Right atrium auricular region (tissue), 2 donors: ENCODE measurements at regions not wholly inside any gene's neighbourhood (a gene's known extent, or its start where the extent isn't known, plus 50 kb on each side); places are given as distances from the start of the nearest gene placed in this dataset.

Experiments
- DNase-seq: peaks from one replicate; pipeline ENCODE4 v3.0.0-alpha.2; 2019; ENCODE audit warnings: low spot score
- H3K27ac ChIP-seq, 2 donors: fragments of 200-600 bp; sonication (generic); 1 replicate in 1 of 2; 2 replicates in 1 of 2; pipeline ENCODE4 v1.5.1; 2016 to 2019
- H3K27me3 ChIP-seq, 2 donors: fragments of 200-600 bp; sonication (generic); one replicate each; pipeline versions ENCODE4 v1.5.1 to v1.6.0; 2017 to 2019
- H3K36me3 ChIP-seq: fragments of 200-600 bp; sonication (generic); one replicate; pipeline ENCODE4 v1.5.1; 2016
- H3K4me1 ChIP-seq, 2 donors: fragments of 200-600 bp; sonication (generic); one replicate each; pipeline versions ENCODE4 v1.5.1 to v1.6.0; 2017 to 2019
- H3K4me3 ChIP-seq, 2 donors: fragments of 200-600 bp; sonication (generic); 1 replicate in 1 of 2; 2 replicates in 1 of 2; pipeline ENCODE4 v1.5.1; 2017 to 2019; ENCODE audit warnings: mild to moderate bottlenecking in 1 of 2, moderate library complexity in 1 of 2
- H3K9me3 ChIP-seq, 2 donors: fragments of 200-600 bp; sonication (generic); one replicate each; pipeline ENCODE4 v1.5.1; 2019
- CTCF ChIP-seq, 2 donors: fragments of 200-600 bp; sonication (generic); IDR thresholded peaks; one replicate each; pipeline ENCODE4 v1.5.1; 2019; ENCODE audit warnings: antibody characterized with exemption in 2 of 2

- TF ChIP-seq CTCF (IDR thresholded peaks at IDR 0.05): no peak
- no peaks in the 10 kb centered on the region for H3K36me3 ChIP-seq
- no peak overlapping the region for H3K4me3 ChIP-seq
- no peaks in the 10 kb centered on the region for H3K9me3 ChIP-seq
- no peaks in the 10 kb centered on the region for H3K4me1 ChIP-seq
- DNase-seq: no peak
- H3K27me3 ChIP-seq: no peaks in the 10 kb centered on the region
- H3K27ac ChIP-seq: no peak overlapping the region
These were observed 121.9 kb upstream of the EPHA3 start for GRCh38 chr3:88985491-88985890.

- Histone ChIP-seq H3K4me1 (no peaks in the 10 kb centered on the region), H3K36me3 (no peaks in the 10 kb centered on the region), H3K4me3 (no peak overlapping the region), H3K27me3 (no peaks in the 10 kb centered on the region), H3K27ac (no peak overlapping the region), H3K9me3 (no peaks in the 10 kb centered on the region)
- no peak for DNase-seq
- TF ChIP-seq CTCF (IDR thresholded peaks at IDR 0.05): no peak
These were observed 120.6 kb upstream of the EPHA3 start for GRCh38 chr3:88986834-88987233.

GRCh38 chr3:88987776-88988175 lies 119.6 kb upstream of the EPHA3 start:
- DNase-seq: no peak
- no peak overlapping the region for H3K27ac ChIP-seq
- no peaks in the 10 kb centered on the region for H3K9me3 ChIP-seq
- no peak for TF ChIP-seq CTCF (IDR thresholded peaks at IDR 0.05)
- H3K4me1 ChIP-seq: no peaks in the 10 kb centered on the region
- H3K4me3 ChIP-seq: no peak overlapping the region
- no peaks in the 10 kb centered on the region for H3K27me3 ChIP-seq
- no peaks in the 10 kb centered on the region for H3K36me3 ChIP-seq

- no peaks in the 10 kb centered on the region for H3K36me3 ChIP-seq
- DNase-seq: no peak
- no peak for TF ChIP-seq CTCF (IDR thresholded peaks at IDR 0.05)
- no peaks in the 10 kb centered on the region for H3K9me3 ChIP-seq
- no peak overlapping the region for H3K27ac ChIP-seq
- H3K27me3 ChIP-seq: no peaks in the 10 kb centered on the region
- no peaks in the 10 kb centered on the region for H3K4me1 ChIP-seq
- H3K4me3 ChIP-seq: no peak overlapping the region
These were observed 118.5 kb upstream of the EPHA3 start for GRCh38 chr3:88988906-88989305.

- TF ChIP-seq CTCF (IDR thresholded peaks at IDR 0.05): no peak
- Histone ChIP-seq H3K27me3 (no peaks in the 10 kb centered on the region), H3K36me3 (no peaks in the 10 kb centered on the region), H3K27ac (no peak overlapping the region), H3K9me3 (no peaks in the 10 kb centered on the region), H3K4me1 (no peaks in the 10 kb centered on the region), H3K4me3 (no peak overlapping the region)
- no peak for DNase-seq
These were observed 115.9 kb upstream of the EPHA3 start for GRCh38 chr3:88991496-88991895.

- no peak for DNase-seq
- TF ChIP-seq CTCF (IDR thresholded peaks at IDR 0.05): no peak
- Histone ChIP-seq H3K27me3 (no peaks in the 10 kb centered on the region), H3K9me3 (no peaks in the 10 kb centered on the region), H3K36me3 (no peaks in the 10 kb centered on the region), H3K4me1 (no peaks in the 10 kb centered on the region), H3K4me3 (no peak overlapping the region), H3K27ac (no peak overlapping the region)
These were observed 110.7 kb upstream of the EPHA3 start for GRCh38 chr3:88996691-88997090.
